Loucy (cell line): ENCODE measurements at regions not wholly inside any gene's neighbourhood (a gene's known extent, or its start where the extent isn't known, plus 50 kb on each side); places are given as distances from the start of the nearest gene placed in this dataset.

Experiments used
- H2AFZ ChIP-seq: fragments of 200-600 bp; sonication (generic); 2 replicates; pipeline ENCODE4 v1.6.0; 2016; ENCODE audit warnings: antibody characterized with exemption, mild to moderate bottlenecking, low read length, moderate library complexity
- H3F3A ChIP-seq: fragments of 200-600 bp; 2 replicates; pipeline ENCODE4 v1.6.0; 2016; ENCODE audit warnings: antibody characterized with exemption, low read depth, mild to moderate bottlenecking
- H3K27me3 ChIP-seq: fragments of 200-600 bp; sonication (generic); 2 replicates; pipeline ENCODE4 v1.6.1; 2014; ENCODE audit warnings: low read length, mild to moderate bottlenecking; ENCODE audit not compliant: insufficient read depth, poor library complexity, severe bottlenecking
- H3K36me3 ChIP-seq: fragments of 200-600 bp; sonication (generic); 2 replicates; pipeline ENCODE4 v1.6.1; 2016; ENCODE audit warnings: low read length; ENCODE audit not compliant: insufficient read depth
- H3K4me1 ChIP-seq: fragments of 200-600 bp; sonication (generic); 2 replicates; pipeline ENCODE4 v1.5.1; 2014; ENCODE audit warnings: low read length, mild to moderate bottlenecking; ENCODE audit not compliant: insufficient read depth, poor library complexity, severe bottlenecking
- H3K4me2 ChIP-seq: fragments of 200-600 bp; sonication (generic); 2 replicates; pipeline ENCODE4 v1.6.0; 2014; ENCODE audit warnings: antibody characterized with exemption, low read length, low read depth, mild to moderate bottlenecking; ENCODE audit not compliant: poor library complexity, severe bottlenecking
- H3K4me3 ChIP-seq: fragments of 200-600 bp; sonication (generic); 2 replicates; pipeline ENCODE4 v1.5.1; 2014; ENCODE audit warnings: low read length, mild to moderate bottlenecking, mixed read lengths; ENCODE audit not compliant: poor library complexity, severe bottlenecking
- H3K79me2 ChIP-seq: fragments of 200-600 bp; sonication (generic); 2 replicates; pipeline ENCODE4 v1.6.1; 2014; ENCODE audit warnings: low read length; ENCODE audit not compliant: insufficient read depth
- H3K9ac ChIP-seq: fragments of 200-600 bp; sonication (generic); 2 replicates; pipeline ENCODE4 v1.6.0; 2014; ENCODE audit warnings: mild to moderate bottlenecking, low read depth, low read length, moderate library complexity; ENCODE audit not compliant: poor library complexity, severe bottlenecking
- H3K9me2 ChIP-seq: fragments of 200-600 bp; sonication (generic); replicated peaks from 2 replicates; pipeline ENCODE4 v1.6.1; 2016; ENCODE audit warnings: low read depth, low read length, mixed read lengths
- H3K9me3 ChIP-seq: fragments of 200-600 bp; sonication (generic); 2 replicates; pipeline ENCODE4 v1.6.1; 2014; ENCODE audit warnings: mild to moderate bottlenecking, antibody characterized with exemption, low read length, low read depth; ENCODE audit not compliant: insufficient read depth
- H4K20me1 ChIP-seq: fragments of 200-600 bp; sonication (generic); 2 replicates; pipeline ENCODE4 v1.6.0; 2014; ENCODE audit warnings: antibody characterized with exemption, low read length, mild to moderate bottlenecking; ENCODE audit not compliant: insufficient read depth, poor library complexity, severe bottlenecking
- EZH2phosphoT487 ChIP-seq: fragments of 200-600 bp; IDR thresholded peaks from 2 replicates; pipeline ENCODE4 v1.6.1; 2018; ENCODE audit warnings: antibody characterized with exemption, mild to moderate bottlenecking, moderate library complexity, borderline replicate concordance
- TF ChIP-seq, protein P1 (sequence below): fragments of 200-600 bp; sonication (generic); conservative IDR thresholded peaks from 2 replicates; pipeline ENCODE4 v1.5.1; 2014; ENCODE audit warnings: mild to moderate bottlenecking, antibody characterized with exemption, low read length

DNA sequence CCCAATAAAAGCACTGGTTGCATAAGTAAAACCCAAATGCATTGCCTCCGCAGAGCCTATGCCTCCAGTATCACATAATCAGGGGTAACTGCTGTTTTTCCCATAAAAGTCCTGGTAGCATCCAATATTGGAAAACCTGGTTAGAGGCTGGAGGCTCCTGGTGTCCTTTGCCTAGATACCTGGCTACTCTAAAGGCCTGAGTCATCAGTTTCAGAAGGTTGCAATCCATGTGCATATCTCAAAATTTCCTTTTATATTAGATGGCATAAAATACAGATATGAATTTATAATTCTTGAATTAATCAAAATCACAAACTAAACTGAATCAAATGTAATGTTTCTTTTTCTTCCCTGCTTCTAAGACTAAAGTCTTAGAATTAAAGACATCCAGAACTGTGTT lies 164.2 kb upstream of the DCN start:
- Histone ChIP-seq H3K4me1 (no peaks in the 10 kb centered on the region), H3K9me3 (no peaks in the 10 kb centered on the region), H4K20me1 (no peaks in the 10 kb centered on the region), H3K36me3 (no peaks in the 10 kb centered on the region), H3K4me2 (no peak overlapping the region), H2AFZ (no peak overlapping the region), H3K79me2 (no peaks in the 10 kb centered on the region), H3K9ac (no peak overlapping the region), H3K9me2 (no peaks in the 10 kb centered on the region), H3K4me3 (no peak overlapping the region), H3K27me3 (no peaks in the 10 kb centered on the region), H3F3A (no peaks in the 10 kb centered on the region)
- TF ChIP-seq, protein P1, sequence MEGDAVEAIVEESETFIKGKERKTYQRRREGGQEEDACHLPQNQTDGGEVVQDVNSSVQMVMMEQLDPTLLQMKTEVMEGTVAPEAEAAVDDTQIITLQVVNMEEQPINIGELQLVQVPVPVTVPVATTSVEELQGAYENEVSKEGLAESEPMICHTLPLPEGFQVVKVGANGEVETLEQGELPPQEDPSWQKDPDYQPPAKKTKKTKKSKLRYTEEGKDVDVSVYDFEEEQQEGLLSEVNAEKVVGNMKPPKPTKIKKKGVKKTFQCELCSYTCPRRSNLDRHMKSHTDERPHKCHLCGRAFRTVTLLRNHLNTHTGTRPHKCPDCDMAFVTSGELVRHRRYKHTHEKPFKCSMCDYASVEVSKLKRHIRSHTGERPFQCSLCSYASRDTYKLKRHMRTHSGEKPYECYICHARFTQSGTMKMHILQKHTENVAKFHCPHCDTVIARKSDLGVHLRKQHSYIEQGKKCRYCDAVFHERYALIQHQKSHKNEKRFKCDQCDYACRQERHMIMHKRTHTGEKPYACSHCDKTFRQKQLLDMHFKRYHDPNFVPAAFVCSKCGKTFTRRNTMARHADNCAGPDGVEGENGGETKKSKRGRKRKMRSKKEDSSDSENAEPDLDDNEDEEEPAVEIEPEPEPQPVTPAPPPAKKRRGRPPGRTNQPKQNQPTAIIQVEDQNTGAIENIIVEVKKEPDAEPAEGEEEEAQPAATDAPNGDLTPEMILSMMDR = no peak
- no peak for TF ChIP-seq EZH2phosphoT487

DNA sequence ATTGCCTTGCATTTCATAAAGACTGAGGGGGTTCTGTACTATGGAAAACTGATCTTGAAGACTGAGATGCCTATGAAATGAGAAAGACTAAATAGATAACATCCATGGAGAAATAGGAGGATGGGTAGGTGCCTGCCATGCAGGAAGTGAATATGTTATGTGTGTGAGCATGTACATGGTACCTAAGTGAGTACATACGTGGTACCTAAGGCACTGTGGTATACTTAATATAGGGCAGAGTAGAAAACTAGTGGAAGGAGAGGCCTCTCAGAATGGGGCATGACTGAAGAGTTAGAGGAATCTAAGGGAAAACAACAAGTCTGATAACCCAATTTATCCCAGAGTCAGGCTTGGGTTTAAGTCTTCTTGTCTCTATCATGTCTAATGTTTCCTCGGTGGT lies 161.8 kb upstream of the DCN start:
- Histone ChIP-seq H3K27me3 (no peaks in the 10 kb centered on the region), H3K4me2 (no peak overlapping the region), H2AFZ (no peak overlapping the region), H3K4me3 (no peak overlapping the region), H3K36me3 (no peaks in the 10 kb centered on the region), H3K9ac (no peak overlapping the region), H3F3A (no peaks in the 10 kb centered on the region), H3K9me2 (no peaks in the 10 kb centered on the region), H4K20me1 (no peaks in the 10 kb centered on the region), H3K9me3 (no peaks in the 10 kb centered on the region), H3K4me1 (no peaks in the 10 kb centered on the region), H3K79me2 (no peaks in the 10 kb centered on the region)
- TF ChIP-seq, protein P1 = no peak
- no peak for TF ChIP-seq EZH2phosphoT487

DNA sequence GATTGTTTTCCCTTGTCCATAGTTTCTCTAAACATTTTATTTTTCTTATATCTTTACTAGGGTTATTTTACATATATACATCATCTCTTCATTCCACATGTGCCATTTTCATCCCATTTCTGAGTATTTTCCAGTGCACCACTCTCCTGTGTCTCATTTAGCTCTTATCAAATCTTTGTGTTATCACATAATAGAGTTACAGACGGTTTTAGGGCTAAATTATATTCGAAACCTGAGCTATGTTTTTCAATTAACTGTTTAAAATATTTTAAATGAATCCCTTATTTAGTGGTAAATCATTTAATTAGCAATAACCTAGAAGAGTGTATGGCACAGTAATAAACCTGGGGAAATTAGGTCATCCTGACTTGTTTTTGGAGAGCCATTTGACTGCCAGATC lies 160.4 kb upstream of the DCN start:
- H3K79me2 ChIP-seq = no peaks in the 10 kb centered on the region
- H3K9ac ChIP-seq = no peak overlapping the region
- no peak overlapping the region for H3K4me3 ChIP-seq
- no peaks in the 10 kb centered on the region for H3K27me3 ChIP-seq
- no peaks in the 10 kb centered on the region for H3K9me2 ChIP-seq
- H3K4me2 ChIP-seq = no peak overlapping the region
- H4K20me1 ChIP-seq = no peaks in the 10 kb centered on the region
- no peaks in the 10 kb centered on the region for H3K9me3 ChIP-seq
- H3F3A ChIP-seq = no peaks in the 10 kb centered on the region
- no peaks in the 10 kb centered on the region for H3K36me3 ChIP-seq
- H2AFZ ChIP-seq = no peak overlapping the region
- H3K4me1 ChIP-seq = no peaks in the 10 kb centered on the region
- TF ChIP-seq, protein P1 = no peak
- no peak for TF ChIP-seq EZH2phosphoT487
